IMR-90 (cell line): ENCODE measurements at regions not wholly inside any gene's neighbourhood (a gene's known extent, or its start where the extent isn't known, plus 50 kb on each side); places are given as distances from the start of the nearest gene placed in this dataset.

ENCODE experiments used
- BHLHE40 ChIP-seq: fragments of 150-350 bp; IDR thresholded peaks from 2 replicates; pipeline ENCODE4 v1.6.1; 2016; ENCODE audit warnings: mild to moderate bottlenecking, low read depth, low read length
- CTCF ChIP-seq: conservative IDR thresholded peaks from 2 replicates; pipeline ENCODE4 v1.5.1; 2012; ENCODE audit warnings: mild to moderate bottlenecking, low read depth, low read length, improper control_type of control experiment
- MAFK ChIP-seq: IDR thresholded peaks from 2 replicates; pipeline ENCODE4 v1.6.1; 2012; ENCODE audit warnings: low read depth, low read length, improper control_type of control experiment
- POLR2A ChIP-seq: IDR thresholded peaks from 2 replicates; pipeline ENCODE4 v1.6.1; 2012; ENCODE audit warnings: mild to moderate bottlenecking, low read depth, low read length
- RAD21 ChIP-seq: IDR thresholded peaks from 2 replicates; pipeline ENCODE4 v1.6.1; 2012; ENCODE audit warnings: low read length, improper control_type of control experiment

- no peak for TF ChIP-seq CTCF
- no peak for TF ChIP-seq MAFK
- no peak for TF ChIP-seq POLR2A
- no peak for TF ChIP-seq RAD21
- TF ChIP-seq BHLHE40, result no peak
Measured at GRCh38 chr4:114385195-114385985, 213.2 kb upstream of the UGT8 start.
